Skeletal muscle cell (primary cell): ENCODE measurements at regions not wholly inside any gene's neighbourhood (a gene's known extent, or its start where the extent isn't known, plus 50 kb on each side); places are given as distances from the start of the nearest gene placed in this dataset.

ENCODE experiments used
- DNase-seq: peaks from one replicate; pipeline ENCODE4 v3.0.0-alpha.2; 2010; ENCODE audit warnings: low read depth
- H3K4me3 ChIP-seq: 2 replicates; pipeline ENCODE4 v1.5.1; 2011; ENCODE audit warnings: low read depth, mild to moderate bottlenecking, control low read depth, low read length, moderate library complexity

- DNase-seq: no peak
- no peak overlapping the region for H3K4me3 ChIP-seq
Observed at GRCh38 chr21:20545454-20545853, 452.8 kb upstream of the NCAM2 start.

GRCh38 chr21:20551939-20552338 is 446.3 kb upstream of the NCAM2 start:
- DNase-seq: no peak
- H3K4me3 ChIP-seq: no peak overlapping the region

GRCh38 chr21:20554785-20555184 is 443.4 kb upstream of the NCAM2 start:
- H3K4me3 ChIP-seq: no peak overlapping the region
- no peak for DNase-seq

- no peak for DNase-seq
- H3K4me3 ChIP-seq: no peak overlapping the region
Observed at GRCh38 chr21:20570824-20571232, 427.4 kb upstream of the NCAM2 start.

- DNase-seq: no peak
- H3K4me3 ChIP-seq: no peak overlapping the region
Observed at GRCh38 chr21:20572582-20572981, 425.6 kb upstream of the NCAM2 start.

- no peak overlapping the region for H3K4me3 ChIP-seq
Observed at GRCh38 chr21:20581361-20581760, 416.8 kb upstream of the NCAM2 start.

GRCh38 chr21:20591284-20591683 is 406.9 kb upstream of the NCAM2 start:
- no peak overlapping the region for H3K4me3 ChIP-seq
- no peak for DNase-seq

More at GRCh38 chr21:20581361-20581760, 416.8 kb upstream of the NCAM2 start:
- DNase-seq: no peak

- DNase-seq: no peak
Observed at GRCh38 chr21:20592463-20592862, 405.7 kb upstream of the NCAM2 start.

GRCh38 chr21:20603236-20603635 is 395.0 kb upstream of the NCAM2 start:
- no peak for DNase-seq

More at GRCh38 chr21:20592463-20592862, 405.7 kb upstream of the NCAM2 start:
- no peak overlapping the region for H3K4me3 ChIP-seq

GRCh38 chr21:20611008-20611407 is 387.2 kb upstream of the NCAM2 start:
- no peak overlapping the region for H3K4me3 ChIP-seq
- DNase-seq: no peak

More at GRCh38 chr21:20603236-20603635, 395.0 kb upstream of the NCAM2 start:
- H3K4me3 ChIP-seq: no peak overlapping the region

GRCh38 chr21:20613654-20614053 is 384.6 kb upstream of the NCAM2 start:
- H3K4me3 ChIP-seq: no peak overlapping the region
- DNase-seq: no peak

- DNase-seq: no peak
- H3K4me3 ChIP-seq: no peak overlapping the region
Observed at GRCh38 chr21:20617130-20617529, 381.1 kb upstream of the NCAM2 start.

GRCh38 chr21:20618878-20619277 is 379.3 kb upstream of the NCAM2 start:
- DNase-seq: no peak
- no peak overlapping the region for H3K4me3 ChIP-seq

GRCh38 chr21:20627594-20627993 is 370.6 kb upstream of the NCAM2 start:
- no peak overlapping the region for H3K4me3 ChIP-seq
- DNase-seq: no peak

GRCh38 chr21:20631633-20632032 is 366.6 kb upstream of the NCAM2 start:
- no peak for DNase-seq
- H3K4me3 ChIP-seq: no peak overlapping the region

- peak; percentile 60 for DNase-seq
- no peak overlapping the region for H3K4me3 ChIP-seq
Observed at GRCh38 chr21:20639026-20639425, 359.2 kb upstream of the NCAM2 start.

- no peak for DNase-seq
Observed at GRCh38 chr21:20641241-20641640, 357.0 kb upstream of the NCAM2 start.

GRCh38 chr21:20642681-20643080 is 355.5 kb upstream of the NCAM2 start:
- no peak for DNase-seq
- no peak overlapping the region for H3K4me3 ChIP-seq

More at GRCh38 chr21:20641241-20641640, 357.0 kb upstream of the NCAM2 start:
- H3K4me3 ChIP-seq: no peak overlapping the region

GRCh38 chr21:20644552-20644951 is 353.7 kb upstream of the NCAM2 start:
- no peak overlapping the region for H3K4me3 ChIP-seq
- no peak for DNase-seq

- no peak for DNase-seq
- H3K4me3 ChIP-seq: no peak overlapping the region
Observed at GRCh38 chr21:20645344-20645743, 352.9 kb upstream of the NCAM2 start.

- H3K4me3 ChIP-seq: no peak overlapping the region
- DNase-seq: no peak
Observed at GRCh38 chr21:20646431-20647165, 351.6 kb upstream of the NCAM2 start.
